Mammary epithelial cell (primary cell): ENCODE measurements at regions not wholly inside any gene's neighbourhood (a gene's known extent, or its start where the extent isn't known, plus 50 kb on each side); places are given as distances from the start of the nearest gene placed in this dataset.

ENCODE experiments used
- CTCF ChIP-seq, 2 donors: IDR thresholded peaks in 1 of 2; conservative IDR thresholded peaks in 1 of 2; 2 replicates each; pipeline ENCODE4 v1.5.1; 2011 to 2012; ENCODE audit warnings: inconsistent platforms in 2 of 2, low read length in 2 of 2, mild to moderate bottlenecking in 2 of 2, control low read depth in 1 of 2, low read depth in 1 of 2; ENCODE audit not compliant: insufficient read depth in 1 of 2; ENCODE audit errors: extremely low read depth in 1 of 2
- EZH2 ChIP-seq: IDR thresholded peaks from 2 replicates; pipeline ENCODE4 v1.6.1; 2012; ENCODE audit warnings: low read length, inconsistent platforms, borderline replicate concordance

GRCh38 chr15:79728867-79729266 lies 167.9 kb downstream of the MTHFS start:
- TF ChIP-seq CTCF (conservative IDR thresholded peaks at IDR 0.05 in 1 of 2, IDR thresholded peaks at IDR 0.05 in 1 of 2; ENCODE audit: extremely low read depth in 1 of 2, insufficient read depth in 1 of 2, low read depth in 1 of 2, low read length in 2 of 2), result no peak
- TF ChIP-seq EZH2, result no peak
